NOMO-1 treated with dmso at 0.1 percent for 144 hours (cell line): ENCODE measurements at regions not wholly inside any gene's neighbourhood (a gene's known extent, or its start where the extent isn't known, plus 50 kb on each side); places are given as distances from the start of the nearest gene placed in this dataset.
A peak's percentile ranks its signal among the peaks of the same experiment; 100 is the strongest.
"Not testable (repeated sequence)": the region's sequence is repeated elsewhere in the genome, so short reads cannot be mapped to it uniquely, and the experiment has no call there.

Source experiments
- DNase-seq: peaks from one replicate; lab custom pipeline; 2025; ENCODE audit not compliant: unreplicated experiment; lab: John Stamatoyannopoulos, UW

DNA sequence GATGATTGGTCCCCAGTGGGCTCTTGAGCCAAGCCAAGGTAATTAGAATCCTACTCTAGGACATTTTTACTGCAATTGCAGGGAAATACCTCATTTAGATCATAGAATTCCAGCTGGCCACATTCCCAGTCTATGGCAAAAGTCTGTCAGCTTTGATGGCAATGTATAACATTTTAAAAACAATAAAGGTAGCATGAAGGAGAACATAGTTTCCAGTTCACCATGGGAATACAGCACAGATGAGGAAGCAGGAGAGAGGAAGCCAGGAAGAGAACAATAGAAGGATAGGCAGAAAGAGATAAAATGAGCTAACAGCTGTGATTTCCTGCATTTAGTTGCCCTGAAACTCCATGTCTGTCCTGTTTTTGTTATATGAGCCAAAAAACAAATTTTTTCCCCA lies 897.3 kb upstream of the DDX18 start:
- no peak for DNase-seq

DNA sequence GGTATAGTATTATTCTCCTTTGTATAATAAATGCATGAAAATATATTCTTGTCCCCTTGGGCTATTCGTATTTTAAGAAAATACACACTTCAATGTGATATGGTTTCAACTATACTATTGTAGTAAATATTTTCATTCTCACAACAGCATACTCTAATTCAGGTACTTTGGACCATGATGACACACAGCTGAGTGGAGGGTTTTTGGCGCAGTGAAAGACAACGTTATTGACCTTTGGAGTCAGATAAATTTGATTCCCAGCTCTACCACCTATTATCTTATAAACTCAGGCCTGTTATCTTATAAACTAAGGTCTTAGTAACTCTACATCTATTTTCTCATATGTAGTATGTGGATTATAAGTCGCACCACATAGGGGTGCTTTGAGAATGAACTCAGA lies 895.9 kb upstream of the DDX18 start:
- DNase-seq = no peak

- DNase-seq = no peak
Measured at GRCh38 chr2:116922414-116922813, 892.1 kb upstream of the DDX18 start.

- DNase-seq = no peak
Measured at GRCh38 chr2:116924509-116924908, 890.0 kb upstream of the DDX18 start.

DNA sequence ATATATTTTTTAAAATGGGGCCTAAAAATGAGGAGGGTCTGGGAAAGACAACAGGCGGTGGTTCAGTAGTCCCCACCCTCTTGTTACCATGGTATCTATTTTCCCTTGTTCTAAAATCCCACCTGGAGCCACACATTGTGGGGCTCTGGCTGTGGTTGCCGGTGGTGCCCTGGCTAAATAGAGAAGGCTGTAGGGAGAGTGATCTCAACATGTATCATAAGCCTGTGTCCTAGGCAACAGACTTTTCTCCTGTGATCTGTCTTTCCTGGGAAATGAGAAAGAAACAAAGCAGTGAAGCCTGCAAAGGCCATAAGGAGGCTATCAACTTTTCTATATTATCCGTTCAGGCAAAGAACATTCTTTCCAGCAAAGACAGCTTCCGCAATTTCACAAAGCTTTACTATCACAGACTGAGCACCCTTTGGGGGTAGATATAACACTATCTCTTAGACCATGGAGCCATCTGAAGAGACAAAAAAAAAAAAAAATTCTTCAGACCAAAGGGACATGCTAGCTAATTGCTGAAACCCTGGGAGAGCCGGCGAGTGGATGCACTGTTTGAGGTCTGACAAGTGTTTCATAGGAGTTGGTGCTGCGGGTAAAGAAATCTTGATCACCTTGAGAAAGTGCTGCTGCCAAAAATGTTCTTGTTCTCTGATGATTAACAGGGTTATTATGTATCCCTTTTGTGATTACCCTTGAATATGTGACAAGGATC lies 879.2 kb upstream of the DDX18 start:
- no peak for DNase-seq

- no peak for DNase-seq
Measured at GRCh38 chr2:116948258-116948657, 866.2 kb upstream of the DDX18 start.

DNA sequence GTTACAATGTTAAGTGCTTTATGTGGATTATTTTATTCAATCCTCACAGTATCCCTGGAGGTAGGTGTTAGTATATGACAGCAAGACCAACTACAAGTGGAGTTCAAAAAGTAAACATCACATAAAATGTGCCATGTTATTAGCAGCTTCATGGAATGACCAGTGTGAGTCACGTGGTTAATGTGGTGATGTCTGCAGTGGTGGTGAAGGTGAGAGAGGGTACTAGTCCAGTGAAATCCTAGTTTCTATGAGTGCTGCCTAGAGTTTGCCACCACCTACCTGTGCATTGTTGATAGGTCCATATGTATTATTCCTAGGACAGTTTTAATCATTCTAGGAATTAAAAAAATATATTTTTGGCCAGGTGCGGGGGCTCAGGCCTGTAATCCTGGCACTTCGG lies 865.2 kb upstream of the DDX18 start:
- no peak for DNase-seq

DNA sequence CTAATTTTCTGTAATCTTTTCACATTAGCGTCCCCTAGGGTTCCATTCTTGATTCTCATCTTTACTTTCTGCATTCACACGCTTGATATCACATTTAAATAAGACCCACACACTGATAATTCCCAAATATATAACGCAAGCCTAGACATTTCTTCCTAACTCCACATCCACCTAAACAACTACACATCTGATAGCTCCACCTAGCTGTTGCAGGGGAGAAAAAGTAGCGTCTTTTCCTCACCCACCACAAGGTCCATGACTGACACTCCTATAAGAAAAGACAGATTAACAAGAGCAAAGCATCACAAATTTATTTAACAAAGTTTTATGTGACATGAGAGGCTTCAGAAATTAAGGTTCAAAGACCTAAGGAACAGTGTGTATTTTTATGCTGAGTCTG lies 862.2 kb upstream of the DDX18 start:
- DNase-seq = no peak

GRCh38 chr2:116955646-116956045 lies 858.8 kb upstream of the DDX18 start:
- DNase-seq = no peak

- DNase-seq = no peak
Measured at GRCh38 chr2:116975608-116976007, 838.9 kb upstream of the DDX18 start.

- DNase-seq = no peak
Measured at GRCh38 chr2:116979916-116980764, 834.4 kb upstream of the DDX18 start.

DNA sequence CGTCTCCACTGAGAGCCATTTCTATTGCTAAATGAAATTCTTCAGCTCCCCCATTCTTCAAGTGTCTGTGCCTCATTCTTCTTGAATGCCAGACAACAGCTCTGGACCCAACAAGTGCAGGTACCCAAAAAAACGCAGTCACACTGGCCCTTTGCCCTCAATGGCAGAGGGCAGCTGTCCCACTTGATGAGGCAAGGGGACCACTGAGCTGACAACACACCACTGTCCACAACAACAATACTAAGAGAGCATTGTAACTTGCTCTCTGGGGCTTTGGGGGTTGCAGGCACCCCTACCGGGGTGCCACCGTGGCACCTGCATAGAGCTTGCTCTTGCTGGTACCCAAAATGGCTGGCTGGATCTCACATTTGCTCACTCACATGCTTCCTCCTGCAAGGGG lies 827.0 kb upstream of the DDX18 start:
- no peak for DNase-seq

DNA sequence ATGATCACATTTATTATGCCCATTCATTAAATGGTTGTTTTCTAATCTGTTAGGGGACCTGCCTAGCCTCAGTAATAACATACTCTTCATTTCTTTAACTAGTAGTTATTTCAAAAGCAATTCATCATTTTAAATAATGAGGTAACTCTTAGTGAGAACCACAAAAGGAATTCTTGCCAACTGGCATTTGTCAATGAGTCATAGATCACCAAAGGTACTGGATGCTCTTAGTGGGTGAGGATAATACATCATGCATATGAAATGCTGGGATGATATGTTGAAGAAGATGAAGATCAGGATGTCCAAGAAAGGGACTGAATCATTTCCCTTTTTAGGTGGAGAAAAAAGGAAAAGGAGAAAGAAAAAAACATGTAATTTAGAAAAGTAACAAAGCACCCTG lies 826.2 kb upstream of the DDX18 start:
- DNase-seq = no peak

GRCh38 chr2:117019357-117019756 lies 795.1 kb upstream of the DDX18 start:
- no peak for DNase-seq

DNA sequence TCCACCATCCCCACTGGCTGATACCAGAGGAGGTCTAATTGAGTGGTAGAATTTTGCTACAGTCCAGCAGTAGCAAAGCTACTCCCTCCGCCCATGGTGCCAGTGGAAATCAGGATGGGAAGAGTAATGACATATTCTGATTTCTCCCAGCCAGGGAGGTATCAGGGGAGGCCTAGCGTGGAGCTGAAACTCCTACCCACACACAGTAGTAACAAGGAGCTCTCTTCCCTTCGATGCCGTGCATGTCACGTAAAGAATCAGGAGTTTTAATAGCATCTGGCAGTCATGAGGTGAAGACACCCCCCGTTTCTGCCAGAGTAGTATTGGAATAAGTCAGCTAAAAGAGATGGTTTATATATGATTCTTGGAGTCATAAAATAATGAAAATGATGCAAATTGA lies 786.8 kb upstream of the DDX18 start:
- no peak for DNase-seq

- not testable (repeated sequence) for DNase-seq
Measured at GRCh38 chr2:117028708-117029107, 785.8 kb upstream of the DDX18 start.

GRCh38 chr2:117055499-117056375 lies 758.8 kb upstream of the DDX18 start:
- no peak for DNase-seq

DNA sequence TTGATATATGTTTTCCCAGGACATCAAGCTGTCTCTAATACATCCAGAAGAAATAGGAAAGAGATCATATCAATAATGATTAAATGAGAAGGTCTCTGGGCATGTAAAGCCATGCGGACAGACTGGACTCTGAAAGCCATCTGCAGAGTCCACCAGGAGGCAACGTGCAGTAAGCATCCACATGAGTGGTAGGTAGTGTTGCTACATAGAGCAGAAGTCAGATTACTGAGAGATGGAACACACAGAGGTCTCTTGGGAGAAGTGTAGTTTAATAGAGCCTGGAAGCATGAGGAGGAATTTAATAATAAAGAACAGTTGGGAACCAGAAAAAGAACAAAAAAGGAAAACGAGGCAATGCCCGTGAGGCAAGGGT lies 758.1 kb upstream of the DDX18 start:
- DNase-seq = no peak

DNA sequence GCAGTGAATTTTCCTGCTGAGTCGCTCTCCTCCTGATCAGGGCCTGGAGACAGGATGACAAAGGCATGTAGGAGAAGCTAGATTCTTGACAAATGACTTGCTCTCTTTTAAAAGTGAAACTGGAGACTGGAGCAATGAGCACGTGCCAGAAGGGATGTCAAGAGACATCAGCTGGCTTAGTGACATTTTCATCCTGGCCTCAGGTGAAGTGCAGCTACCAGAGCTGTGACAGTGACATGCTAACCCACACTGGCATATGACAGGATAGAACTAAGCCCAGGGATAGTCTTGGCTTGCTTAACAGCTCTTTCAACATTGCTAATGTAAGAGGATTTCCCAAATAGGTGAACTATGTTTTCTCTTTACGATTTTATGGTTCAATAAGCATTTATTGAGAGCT lies 757.5 kb upstream of the DDX18 start:
- no peak for DNase-seq

GRCh38 chr2:117058366-117058765 lies 756.1 kb upstream of the DDX18 start:
- DNase-seq = peak; percentile 74

- no peak for DNase-seq
Measured at GRCh38 chr2:117064021-117064420, 750.5 kb upstream of the DDX18 start.

DNA sequence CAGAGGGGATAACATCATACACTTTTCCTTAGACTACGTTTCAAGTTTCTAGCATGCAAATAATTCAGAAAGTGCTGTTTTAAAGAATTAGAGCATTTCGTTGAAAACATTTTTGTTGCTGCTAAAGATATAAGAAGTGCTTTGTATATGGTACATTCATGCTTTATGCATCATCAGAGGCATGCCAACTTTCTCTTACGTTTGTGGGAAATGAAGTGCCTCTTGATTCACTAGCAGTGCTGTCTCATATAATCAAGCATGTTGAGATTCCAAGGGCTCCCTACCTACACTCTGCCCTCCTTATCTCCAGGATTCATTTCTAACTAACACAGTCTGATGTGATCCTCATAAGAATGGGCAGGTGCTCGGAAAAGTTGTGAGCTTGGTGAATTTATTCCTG lies 748.6 kb upstream of the DDX18 start:
- no peak for DNase-seq
